MM.1S (cell line): ENCODE measurements at regions not wholly inside any gene's neighbourhood (a gene's known extent, or its start where the extent isn't known, plus 50 kb on each side); places are given as distances from the start of the nearest gene placed in this dataset.

Experiments used
- EZH2 ChIP-seq: fragments of 300-600 bp; sonication (generic); optimal IDR thresholded peaks from 2 replicates; pipeline ENCODE3; 2017; ENCODE audit warnings: low read depth, mild to moderate bottlenecking, antibody characterized with exemption, low read length, mixed read lengths
- TF ChIP-seq, protein P1 (sequence below): fragments of 300-600 bp; sonication (generic); IDR thresholded peaks from 2 replicates; pipeline ENCODE4 v1.5.1; 2016; ENCODE audit warnings: antibody characterized with exemption, low read length, mixed read lengths

DNA sequence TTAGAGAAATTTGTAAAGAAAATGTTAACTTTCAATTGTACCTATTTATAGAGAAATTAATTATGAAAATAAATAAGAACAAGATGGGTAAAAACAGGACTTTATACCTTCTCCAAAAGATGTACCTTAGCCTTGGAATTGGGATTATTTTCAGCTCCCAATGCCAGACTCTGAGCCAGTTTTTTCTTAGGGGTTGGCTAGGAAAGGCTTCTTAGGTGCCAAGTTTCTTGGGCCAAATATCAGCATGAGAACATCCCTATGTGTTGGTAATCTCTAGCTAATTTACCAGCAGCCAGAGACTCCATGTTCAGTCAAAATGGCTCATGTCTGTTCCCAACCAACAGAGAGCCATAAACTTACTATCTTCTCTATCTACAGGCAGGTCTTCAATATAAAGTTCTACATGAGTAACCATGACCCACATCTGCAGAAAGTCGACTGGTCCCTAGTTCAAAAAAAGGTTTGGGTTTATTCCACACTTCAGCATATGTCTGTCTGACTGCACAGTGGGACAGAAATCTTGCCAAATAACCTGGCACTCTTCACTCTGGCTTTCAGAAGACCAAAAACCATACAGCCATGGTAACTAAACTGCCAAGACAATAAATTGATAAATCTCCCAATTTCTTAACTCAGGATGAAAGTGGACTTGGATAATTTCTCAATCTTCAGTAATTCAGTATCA, 380.5 kb upstream of the RASGEF1B start:
- TF ChIP-seq, protein P1, sequence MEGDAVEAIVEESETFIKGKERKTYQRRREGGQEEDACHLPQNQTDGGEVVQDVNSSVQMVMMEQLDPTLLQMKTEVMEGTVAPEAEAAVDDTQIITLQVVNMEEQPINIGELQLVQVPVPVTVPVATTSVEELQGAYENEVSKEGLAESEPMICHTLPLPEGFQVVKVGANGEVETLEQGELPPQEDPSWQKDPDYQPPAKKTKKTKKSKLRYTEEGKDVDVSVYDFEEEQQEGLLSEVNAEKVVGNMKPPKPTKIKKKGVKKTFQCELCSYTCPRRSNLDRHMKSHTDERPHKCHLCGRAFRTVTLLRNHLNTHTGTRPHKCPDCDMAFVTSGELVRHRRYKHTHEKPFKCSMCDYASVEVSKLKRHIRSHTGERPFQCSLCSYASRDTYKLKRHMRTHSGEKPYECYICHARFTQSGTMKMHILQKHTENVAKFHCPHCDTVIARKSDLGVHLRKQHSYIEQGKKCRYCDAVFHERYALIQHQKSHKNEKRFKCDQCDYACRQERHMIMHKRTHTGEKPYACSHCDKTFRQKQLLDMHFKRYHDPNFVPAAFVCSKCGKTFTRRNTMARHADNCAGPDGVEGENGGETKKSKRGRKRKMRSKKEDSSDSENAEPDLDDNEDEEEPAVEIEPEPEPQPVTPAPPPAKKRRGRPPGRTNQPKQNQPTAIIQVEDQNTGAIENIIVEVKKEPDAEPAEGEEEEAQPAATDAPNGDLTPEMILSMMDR, result no peak
- no peak for TF ChIP-seq EZH2
